ENCODE measurements at regions not wholly inside any gene's neighbourhood (a gene's known extent, or its start where the extent isn't known, plus 50 kb on each side); places are given as distances from the start of the nearest gene placed in this dataset.

- ATAC-seq (ENCODE audit: low read depth), result peak; percentile 65
- DNase-seq (ENCODE audit: low spot score), result no peak
- TF ChIP-seq CTCF (IDR thresholded peaks at IDR 0.05; ENCODE audit: poor library complexity, severe bottlenecking), result no peak
- H3K36me3 ChIP-seq (ENCODE audit: low read depth), result no peaks in the 10 kb centered on the region
- peaks cover 21% of the 10 kb centered on the region for H3K4me1 ChIP-seq (ENCODE audit: insufficient read depth, poor library complexity, severe bottlenecking)
- no peak overlapping the region for H3K4me3 ChIP-seq (ENCODE audit: severe bottlenecking)
- no peak overlapping the region for H3K27ac ChIP-seq (ENCODE audit: poor library complexity, severe bottlenecking)
- no peaks in the 10 kb centered on the region for H3K9me3 ChIP-seq (ENCODE audit: severe bottlenecking)
- no peaks in the 10 kb centered on the region for H3K27me3 ChIP-seq (ENCODE audit: insufficient read depth, poor library complexity, severe bottlenecking)
Measured at GRCh38 chr10:88091490-88092061, 228.2 kb downstream of the PTEN start.

GRCh38 chr10:88092265-88092664 lies 228.8 kb downstream of the PTEN start:
- ATAC-seq (ENCODE audit: low read depth) (no peak), DNase-seq (ENCODE audit: low spot score) (no peak)
- no peaks in the 10 kb centered on the region for H3K27me3 ChIP-seq (ENCODE audit: insufficient read depth, poor library complexity, severe bottlenecking)
- no peaks in the 10 kb centered on the region for H3K9me3 ChIP-seq (ENCODE audit: severe bottlenecking)
- no peaks in the 10 kb centered on the region for H3K36me3 ChIP-seq (ENCODE audit: low read depth)
- TF ChIP-seq CTCF (IDR thresholded peaks at IDR 0.05; ENCODE audit: poor library complexity, severe bottlenecking), result no peak
- H3K4me1 ChIP-seq (ENCODE audit: insufficient read depth, poor library complexity, severe bottlenecking), result peaks cover 21% of the 10 kb centered on the region
- H3K4me3 ChIP-seq (ENCODE audit: severe bottlenecking), result no peak overlapping the region
- no peak overlapping the region for H3K27ac ChIP-seq (ENCODE audit: poor library complexity, severe bottlenecking)

- H3K36me3 ChIP-seq (ENCODE audit: low read depth), result no peaks in the 10 kb centered on the region
- ATAC-seq (ENCODE audit: low read depth) (no peak), DNase-seq (ENCODE audit: low spot score) (no peak)
- no peak overlapping the region for H3K4me3 ChIP-seq (ENCODE audit: severe bottlenecking)
- H3K27me3 ChIP-seq (ENCODE audit: insufficient read depth, poor library complexity, severe bottlenecking), result no peaks in the 10 kb centered on the region
- peaks cover 21% of the 10 kb centered on the region for H3K4me1 ChIP-seq (ENCODE audit: insufficient read depth, poor library complexity, severe bottlenecking)
- H3K27ac ChIP-seq (ENCODE audit: poor library complexity, severe bottlenecking), result no peak overlapping the region
- no peaks in the 10 kb centered on the region for H3K9me3 ChIP-seq (ENCODE audit: severe bottlenecking)
- no peak for TF ChIP-seq CTCF (IDR thresholded peaks at IDR 0.05; ENCODE audit: poor library complexity, severe bottlenecking)
Measured at GRCh38 chr10:88092973-88093372, 229.5 kb downstream of the PTEN start.

GRCh38 chr10:88094795-88095194 lies 231.4 kb downstream of the PTEN start:
- H3K27me3 ChIP-seq (ENCODE audit: insufficient read depth, poor library complexity, severe bottlenecking), result no peaks in the 10 kb centered on the region
- no peak overlapping the region for H3K27ac ChIP-seq (ENCODE audit: poor library complexity, severe bottlenecking)
- H3K36me3 ChIP-seq (ENCODE audit: low read depth), result no peaks in the 10 kb centered on the region
- no peak overlapping the region for H3K4me3 ChIP-seq (ENCODE audit: severe bottlenecking)
- peaks cover 10% of the 10 kb centered on the region for H3K4me1 ChIP-seq (ENCODE audit: insufficient read depth, poor library complexity, severe bottlenecking)
- TF ChIP-seq CTCF (IDR thresholded peaks at IDR 0.05; ENCODE audit: poor library complexity, severe bottlenecking), result no peak
- DNase-seq (ENCODE audit: low spot score), result no peak
- H3K9me3 ChIP-seq (ENCODE audit: severe bottlenecking), result no peaks in the 10 kb centered on the region
- ATAC-seq (ENCODE audit: low read depth), result no peak

- H3K4me1 ChIP-seq (ENCODE audit: insufficient read depth, poor library complexity, severe bottlenecking), result peaks cover 10% of the 10 kb centered on the region
- H3K27me3 ChIP-seq (ENCODE audit: insufficient read depth, poor library complexity, severe bottlenecking), result no peaks in the 10 kb centered on the region
- no peak overlapping the region for H3K4me3 ChIP-seq (ENCODE audit: severe bottlenecking)
- H3K9me3 ChIP-seq (ENCODE audit: severe bottlenecking), result no peaks in the 10 kb centered on the region
- H3K36me3 ChIP-seq (ENCODE audit: low read depth), result no peaks in the 10 kb centered on the region
- no peak for DNase-seq (ENCODE audit: low spot score)
- peak; percentile 78 for ATAC-seq (ENCODE audit: low read depth)
- TF ChIP-seq CTCF (IDR thresholded peaks at IDR 0.05; ENCODE audit: poor library complexity, severe bottlenecking), result no peak
- no peak overlapping the region for H3K27ac ChIP-seq (ENCODE audit: poor library complexity, severe bottlenecking)
Measured at GRCh38 chr10:88095223-88095721, 231.8 kb downstream of the PTEN start.

Measured in RWPE2 (cell line).